Right forelimb (tissue), 1 donor: ENCODE measurements at regions not wholly inside any gene's neighbourhood (a gene's known extent, or its start where the extent isn't known, plus 50 kb on each side); places are given as distances from the start of the nearest gene placed in this dataset.

Source experiments
- DNase-seq: peaks from one replicate; pipeline ENCODE4 v3.0.0-alpha.2; 2018

DNA sequence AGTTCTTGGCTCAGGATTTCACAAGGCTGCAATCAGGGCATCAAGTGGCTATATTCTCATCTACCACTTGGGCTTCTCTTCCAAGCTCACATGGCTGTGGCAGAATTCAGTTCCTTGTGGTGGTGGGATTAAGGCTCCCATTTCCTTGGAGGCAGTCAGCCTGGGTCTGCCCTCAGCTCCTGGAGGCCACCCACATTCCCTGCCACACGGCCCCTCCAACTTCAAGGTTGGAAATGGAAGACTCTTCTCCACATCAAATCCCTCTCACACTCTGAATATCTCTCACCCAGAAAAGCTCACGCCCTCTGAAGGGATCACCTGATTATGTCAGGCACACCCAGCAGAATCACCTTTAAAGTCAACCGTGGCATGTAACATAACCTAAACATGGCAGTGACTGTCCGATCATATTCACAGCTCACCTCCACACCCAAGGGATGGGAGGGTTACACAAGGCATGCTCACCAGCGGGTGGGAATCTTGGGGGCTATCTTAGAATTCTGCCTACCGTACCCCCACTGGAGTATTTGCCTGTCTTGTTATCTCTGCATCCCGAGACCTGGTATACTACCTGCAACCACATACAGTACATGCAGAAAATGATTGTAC, 256.2 kb upstream of the KLHL29 start:
- no peak for DNase-seq

DNA sequence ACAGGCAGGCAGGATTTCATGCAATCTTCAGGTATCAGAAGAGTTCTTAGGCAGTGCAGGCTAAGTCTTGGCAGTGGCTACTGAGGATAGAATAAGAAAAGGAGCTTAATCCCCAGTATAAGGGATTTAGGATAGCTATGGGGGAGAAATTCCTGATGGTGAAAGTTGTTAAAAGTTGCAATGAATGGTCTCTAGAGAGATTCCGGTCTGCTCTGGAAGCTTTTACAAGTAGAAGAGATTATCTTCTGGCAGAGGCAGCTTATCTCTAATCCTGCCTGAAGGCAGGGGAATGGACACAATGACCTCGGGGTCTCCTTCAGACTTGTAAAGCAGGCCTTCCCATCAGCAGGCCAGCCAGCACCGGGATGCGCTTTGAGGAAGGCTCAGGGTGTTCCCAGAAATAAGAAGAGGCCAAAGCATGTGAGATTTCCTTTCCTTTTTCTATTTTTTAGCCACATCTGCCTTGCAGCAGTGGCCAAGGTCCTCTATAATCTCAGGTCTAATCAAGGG, 253.9 kb upstream of the KLHL29 start:
- DNase-seq: no peak

DNA sequence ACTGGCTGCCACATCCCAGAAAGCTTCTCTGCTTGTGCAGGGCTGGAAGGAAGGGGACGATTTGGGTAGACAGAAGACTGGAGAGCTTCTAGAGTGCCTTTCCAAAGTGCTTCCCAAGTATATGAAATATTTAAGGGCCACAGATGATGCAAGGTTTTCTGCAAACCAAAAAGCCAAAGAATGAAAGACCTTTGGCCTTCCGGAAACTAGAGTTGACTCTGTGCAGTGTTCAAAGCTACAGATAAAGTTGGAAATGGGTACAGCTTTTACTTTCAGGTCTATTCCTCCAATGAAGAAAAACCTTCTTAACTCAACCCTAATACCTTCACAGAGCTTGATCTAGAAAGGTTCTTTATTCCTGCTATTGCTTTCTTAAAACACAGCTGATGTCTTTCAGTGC, 253.0 kb upstream of the KLHL29 start:
- no peak for DNase-seq

DNA sequence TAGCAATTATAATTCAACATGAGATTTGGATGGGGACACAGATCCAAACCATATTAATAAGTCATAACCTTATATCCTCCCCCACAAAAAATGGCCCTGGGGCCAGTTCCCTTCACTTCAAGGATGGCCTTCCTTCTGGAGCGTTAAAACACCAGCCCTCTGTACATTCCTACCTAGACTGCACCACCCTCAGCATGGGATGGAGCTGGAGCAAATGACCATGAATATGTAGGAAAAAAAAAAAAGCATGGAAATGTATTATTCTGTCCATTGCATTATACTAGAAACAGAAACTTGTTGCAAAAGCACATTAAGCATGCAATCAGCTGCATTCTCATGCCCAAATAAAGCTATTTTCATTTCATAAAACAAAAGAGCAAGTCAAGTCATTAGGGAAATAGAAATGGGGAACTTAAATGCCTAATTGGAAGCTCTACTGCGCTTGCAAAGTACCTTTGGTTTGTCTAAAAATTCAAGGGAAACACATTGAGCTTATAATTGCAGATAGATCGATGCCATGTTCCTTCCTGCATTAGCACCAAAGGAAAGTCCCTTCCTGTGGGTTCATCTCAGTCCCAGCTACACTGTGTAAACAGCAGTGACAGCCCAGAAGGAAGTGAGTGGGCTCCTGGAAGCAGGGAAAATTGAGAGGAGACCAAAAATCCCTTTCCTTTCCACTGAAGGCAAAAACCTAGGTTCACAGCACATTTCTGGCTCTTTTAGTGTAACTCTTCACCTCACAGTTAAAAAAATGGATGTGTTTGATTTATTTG, 252.0 kb upstream of the KLHL29 start:
- no peak for DNase-seq

DNA sequence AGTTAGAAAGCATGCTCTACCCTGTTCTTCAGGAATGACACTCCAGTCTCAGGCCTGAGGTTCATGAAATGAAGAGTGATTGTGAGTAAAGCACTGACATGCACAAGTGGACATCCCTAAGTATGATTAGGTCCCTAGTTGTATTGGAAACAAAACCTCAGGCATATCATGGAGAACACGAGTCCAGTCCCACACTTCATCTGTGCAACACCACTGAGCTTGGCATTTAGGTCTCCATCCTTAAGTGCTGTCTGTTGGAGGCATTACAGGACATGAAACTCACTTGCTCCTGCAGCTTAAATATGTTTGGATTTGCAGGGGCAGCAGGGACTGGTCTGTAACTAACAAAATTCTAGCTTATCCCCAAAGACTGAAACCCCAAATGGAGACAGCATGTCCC, 250.3 kb upstream of the KLHL29 start:
- no peak for DNase-seq

DNA sequence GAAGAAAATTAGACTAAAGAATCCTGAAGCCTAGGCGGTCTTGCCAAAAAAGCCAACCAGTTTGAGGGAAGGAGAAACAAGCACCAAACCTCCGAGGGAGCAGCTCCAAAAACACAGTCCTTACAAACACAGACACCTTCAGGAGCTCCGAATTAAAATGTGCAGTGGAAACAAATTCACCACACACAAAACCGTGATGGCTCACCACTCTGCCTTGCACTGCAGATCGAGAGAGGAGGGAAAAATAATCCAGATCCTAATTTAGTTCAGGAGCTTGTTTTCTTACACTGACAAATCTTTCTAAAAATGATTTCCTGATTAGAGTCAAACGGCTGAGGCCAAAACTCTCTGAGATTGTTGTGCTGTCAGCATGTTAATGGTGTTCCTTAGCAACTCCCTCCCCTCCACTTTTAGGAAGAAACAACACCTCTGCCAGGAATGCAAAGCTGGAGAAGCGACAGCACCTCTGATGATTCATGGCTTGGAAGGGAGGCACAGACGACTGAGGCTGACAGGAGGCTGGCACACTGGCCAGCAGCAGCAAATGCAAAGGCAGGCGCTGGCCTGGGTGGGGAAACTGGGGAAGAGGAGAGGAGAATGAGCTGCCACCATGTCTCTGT, 249.4 kb upstream of the KLHL29 start:
- peak; percentile 48 for DNase-seq

DNA sequence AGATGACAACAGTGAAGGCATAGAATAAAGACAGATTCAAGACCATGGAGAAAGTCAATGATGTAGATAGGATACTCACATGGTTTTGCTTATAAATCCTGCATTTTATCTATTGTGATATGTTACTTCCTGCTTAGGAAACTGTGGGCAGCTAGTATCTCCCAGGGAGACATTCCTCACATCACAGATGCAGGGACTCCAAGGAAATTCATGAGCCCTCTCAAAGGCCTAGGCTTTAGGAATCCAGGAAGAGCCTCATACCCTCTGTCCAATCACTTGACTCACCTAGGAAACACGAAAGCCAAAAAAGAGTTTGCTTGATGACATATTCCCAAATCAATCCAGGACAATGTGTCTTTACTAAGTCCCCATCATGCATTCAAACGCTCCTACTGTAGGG, 247.8 kb upstream of the KLHL29 start:
- no peak for DNase-seq

DNA sequence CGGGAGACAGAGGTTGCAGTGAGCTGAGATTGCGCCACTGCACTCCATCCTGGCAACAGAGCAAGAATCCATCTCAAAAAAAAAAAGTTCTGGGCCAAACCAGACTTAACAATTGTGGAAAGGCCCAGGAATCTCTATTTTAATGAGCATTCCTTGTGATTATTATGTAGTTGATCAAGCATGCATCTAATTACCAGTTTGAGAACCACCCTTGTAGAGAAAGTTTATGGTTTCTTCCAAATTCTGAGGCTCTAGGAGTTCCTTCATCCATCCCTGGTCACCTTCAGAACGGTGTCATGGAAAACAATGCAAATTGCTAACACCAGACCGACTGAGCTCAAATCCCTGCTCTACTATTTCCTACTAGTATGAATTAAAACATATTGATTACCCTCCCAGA, 246.3 kb upstream of the KLHL29 start:
- DNase-seq: no peak

DNA sequence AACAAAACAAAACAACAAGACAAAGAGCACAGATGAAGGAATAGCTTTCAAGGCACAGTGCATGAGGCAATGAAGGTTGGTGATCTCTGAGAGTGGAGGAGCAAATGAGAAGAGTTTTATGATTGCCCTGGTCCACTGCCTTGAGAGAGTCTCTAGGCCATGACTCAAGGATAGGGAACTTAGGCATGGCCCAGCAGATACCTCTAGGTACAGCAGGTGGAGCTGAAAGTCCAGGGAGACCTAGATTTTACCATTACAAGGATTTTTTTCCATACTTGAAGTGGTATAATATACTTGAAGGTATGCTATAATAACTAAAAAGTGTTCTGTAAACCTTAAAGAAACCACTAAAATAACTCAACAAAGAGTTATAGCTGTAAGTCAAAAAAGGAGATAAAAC, 239.5 kb upstream of the KLHL29 start:
- DNase-seq: no peak

DNA sequence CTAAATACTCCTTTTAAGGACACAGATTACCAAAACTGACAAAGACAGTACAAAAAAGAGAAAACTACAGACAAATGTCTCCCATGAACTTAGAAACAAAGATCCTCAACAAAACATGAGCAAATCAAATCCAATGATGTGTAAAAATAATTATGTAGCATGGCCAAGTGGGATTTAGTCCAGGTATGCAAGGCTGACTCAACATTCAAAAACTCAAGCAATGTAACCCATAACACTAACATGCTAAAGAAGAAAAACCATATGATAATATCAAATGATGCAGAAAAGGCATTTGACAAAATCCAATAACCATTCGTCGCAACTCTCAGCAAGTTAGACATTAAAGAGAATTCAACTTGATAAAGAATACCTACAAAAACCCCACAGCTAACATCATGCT, 239.0 kb upstream of the KLHL29 start:
- no peak for DNase-seq

DNA sequence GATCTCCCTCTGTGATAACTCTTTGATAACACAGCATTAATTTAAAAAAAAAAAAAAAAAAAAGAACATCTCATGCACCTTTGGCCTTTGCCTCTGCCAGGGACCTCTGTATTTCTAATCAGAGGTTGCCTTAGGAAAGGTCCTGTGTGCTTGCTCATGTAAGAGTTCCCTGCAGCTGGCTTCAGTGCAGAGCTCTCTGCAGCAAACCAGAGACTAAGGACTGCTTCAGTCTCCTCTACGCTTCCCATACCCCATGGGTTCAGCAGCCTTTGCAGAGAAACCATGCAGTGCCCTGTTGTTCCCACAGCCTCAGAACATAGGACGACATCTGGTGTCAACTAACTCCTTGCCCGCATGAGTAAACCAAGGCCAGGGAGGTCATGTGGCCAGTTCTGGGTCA, 236.6 kb upstream of the KLHL29 start:
- no peak for DNase-seq

DNA sequence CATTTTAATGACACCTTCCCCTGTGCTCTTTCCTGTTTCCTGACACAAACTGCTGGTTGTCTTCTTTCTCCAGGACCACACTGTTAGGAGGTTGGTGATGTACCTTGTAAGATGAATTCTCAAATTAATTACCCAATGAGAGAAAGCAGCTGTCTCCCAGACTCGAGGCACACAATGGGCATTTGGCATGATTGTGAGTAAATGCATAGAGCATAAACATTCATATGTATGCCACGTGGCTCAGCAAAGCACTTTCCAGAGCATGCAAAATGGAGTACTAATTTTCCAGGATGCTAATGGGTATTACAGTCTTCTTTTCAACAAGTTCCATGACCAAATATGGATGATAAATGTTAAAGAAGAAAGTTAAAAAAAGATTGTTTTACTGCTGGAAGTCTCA, 235.2 kb upstream of the KLHL29 start:
- DNase-seq: no peak

DNA sequence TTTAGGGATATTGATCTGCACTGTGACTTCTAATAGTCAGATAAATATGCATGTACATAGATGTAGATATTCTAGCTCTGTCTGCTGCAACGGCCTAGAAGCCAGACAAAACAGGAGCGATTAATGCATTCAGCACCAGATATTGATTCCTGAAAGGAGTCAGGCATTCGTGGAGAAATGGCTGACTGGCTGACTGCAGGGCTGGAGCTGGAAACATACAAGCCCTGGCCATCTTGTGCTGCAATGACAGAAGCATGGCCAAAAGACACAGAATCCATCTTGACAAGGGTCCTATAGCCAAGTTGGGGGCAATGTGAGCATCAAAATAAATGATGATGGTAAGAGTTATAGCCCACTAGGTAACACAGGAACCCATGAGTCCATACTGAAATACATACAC, 231.5 kb upstream of the KLHL29 start:
- no peak for DNase-seq

DNA sequence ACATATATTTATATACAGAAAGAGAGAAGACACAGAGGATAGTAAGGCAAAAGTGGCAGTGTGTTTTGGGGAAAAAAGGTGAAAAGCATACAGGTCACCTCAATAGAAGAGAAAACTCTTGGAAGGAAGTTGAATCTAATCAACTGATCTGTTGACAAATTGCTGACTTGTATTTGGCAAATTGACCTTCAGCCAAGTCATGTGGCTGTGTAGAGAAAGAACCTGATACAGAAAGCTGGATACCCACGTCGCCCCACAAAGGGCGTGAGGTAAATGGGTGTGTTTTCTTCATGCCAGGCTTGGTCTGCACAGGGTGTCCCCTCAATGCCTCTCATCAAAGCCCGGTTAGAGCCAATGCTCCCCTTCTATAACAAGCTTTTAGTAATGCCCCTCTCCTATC, 230.0 kb upstream of the KLHL29 start:
- no peak for DNase-seq

DNA sequence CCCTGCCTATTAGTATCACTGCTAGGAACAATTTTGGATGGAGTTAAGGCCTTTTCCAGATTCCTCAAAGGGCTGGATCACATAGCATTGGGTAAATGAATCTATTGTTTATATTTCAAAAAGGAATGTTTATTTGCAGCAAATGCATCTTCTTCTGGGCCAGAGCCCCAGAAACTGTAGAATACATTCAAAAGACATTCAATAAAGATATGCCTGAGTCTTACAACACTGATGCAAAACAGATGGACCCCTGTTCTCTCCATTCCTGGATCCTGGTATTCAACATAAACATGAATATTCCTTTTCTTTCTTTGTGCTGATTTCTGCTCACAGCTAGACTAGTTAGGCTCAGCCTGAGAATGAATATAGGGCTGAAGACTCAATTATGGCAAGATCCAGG, 227.2 kb upstream of the KLHL29 start:
- no peak for DNase-seq

DNA sequence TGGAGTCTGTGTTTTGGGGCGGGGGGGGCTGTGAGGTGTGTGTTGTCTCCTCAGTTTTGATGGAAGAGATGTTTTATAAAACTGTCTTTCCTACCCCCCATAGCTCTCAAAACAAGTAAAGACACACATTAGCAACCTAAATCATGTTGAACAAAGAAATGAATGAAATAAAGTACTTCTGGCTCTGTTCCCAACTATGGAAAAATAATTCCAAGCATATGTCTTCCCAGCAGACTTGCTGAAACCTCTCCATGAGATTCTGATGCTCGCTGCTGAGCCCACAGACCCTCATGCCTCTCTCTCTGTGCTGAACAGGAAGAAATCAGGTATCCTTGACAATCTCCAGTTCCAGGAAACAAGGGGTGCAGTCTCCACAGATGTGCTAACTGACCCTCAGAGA, 226.7 kb upstream of the KLHL29 start:
- DNase-seq: no peak

DNA sequence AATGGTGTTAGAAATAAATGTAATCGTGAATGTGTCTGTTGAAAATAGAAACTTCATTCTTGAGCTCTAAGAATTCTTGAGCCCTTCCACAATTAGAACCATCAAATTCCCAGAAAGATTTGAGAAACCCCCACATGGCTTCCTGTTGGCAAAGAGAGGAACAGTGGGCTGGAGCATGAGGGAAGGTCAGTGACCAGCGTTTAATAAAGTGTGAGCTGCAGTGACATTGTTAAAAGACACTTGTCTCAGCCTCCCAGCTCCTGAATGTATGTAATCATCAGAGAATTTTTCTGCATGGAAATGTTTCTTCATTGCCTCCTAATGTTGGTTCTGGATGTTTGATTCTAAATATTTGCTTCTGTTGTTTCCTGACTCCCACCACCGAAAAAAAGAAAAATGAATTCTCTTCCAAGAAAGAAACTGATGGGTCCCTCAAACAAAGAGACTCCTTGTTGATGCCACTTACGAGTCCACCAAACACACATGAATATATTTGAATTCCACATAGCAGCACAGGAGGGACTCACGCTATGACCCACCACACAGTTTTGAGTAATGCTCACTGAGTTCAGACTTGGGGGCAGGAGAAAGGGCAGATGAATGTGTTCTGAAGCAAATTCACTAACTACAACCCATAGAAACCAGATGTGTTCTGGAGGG, 225.1 kb upstream of the KLHL29 start:
- DNase-seq: no peak

DNA sequence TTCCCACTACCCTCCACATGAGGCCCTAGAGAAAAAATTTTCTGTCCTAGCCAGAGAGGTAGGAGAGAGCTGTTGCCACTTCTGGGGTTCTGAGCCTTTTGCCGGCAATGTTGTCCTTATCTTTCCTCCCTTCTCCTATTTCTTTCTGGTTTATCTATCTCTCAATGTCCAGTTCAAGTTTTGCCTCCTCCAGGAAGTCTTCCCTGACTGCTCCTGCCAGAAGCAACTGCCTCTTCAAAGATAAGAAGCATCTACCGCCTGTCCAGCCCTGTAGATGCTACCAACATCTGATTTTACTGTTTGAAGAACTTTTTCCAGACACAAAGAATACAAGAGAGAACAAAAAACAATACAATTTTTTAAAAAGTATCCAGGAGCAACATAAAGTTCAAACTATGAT, 220.8 kb upstream of the KLHL29 start:
- no peak for DNase-seq

DNA sequence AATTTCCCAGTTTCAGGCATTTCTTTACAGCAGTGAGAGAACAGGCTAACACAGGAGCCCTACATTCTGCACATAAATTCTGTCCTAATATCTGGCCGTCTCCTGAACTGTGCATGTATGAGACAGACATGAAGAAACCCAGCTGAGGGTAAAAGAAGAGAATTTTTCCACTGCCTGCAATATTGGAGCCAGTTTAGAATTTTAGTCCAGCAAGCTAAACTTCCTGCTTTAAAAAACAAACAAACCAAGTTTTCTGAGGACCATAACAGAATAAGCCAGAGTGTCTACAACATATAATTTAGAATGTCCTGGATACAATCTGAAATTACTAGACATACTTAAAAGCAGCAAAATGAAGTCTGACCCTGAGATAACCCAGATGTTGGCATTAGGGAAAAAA, 215.1 kb upstream of the KLHL29 start:
- DNase-seq: no peak

DNA sequence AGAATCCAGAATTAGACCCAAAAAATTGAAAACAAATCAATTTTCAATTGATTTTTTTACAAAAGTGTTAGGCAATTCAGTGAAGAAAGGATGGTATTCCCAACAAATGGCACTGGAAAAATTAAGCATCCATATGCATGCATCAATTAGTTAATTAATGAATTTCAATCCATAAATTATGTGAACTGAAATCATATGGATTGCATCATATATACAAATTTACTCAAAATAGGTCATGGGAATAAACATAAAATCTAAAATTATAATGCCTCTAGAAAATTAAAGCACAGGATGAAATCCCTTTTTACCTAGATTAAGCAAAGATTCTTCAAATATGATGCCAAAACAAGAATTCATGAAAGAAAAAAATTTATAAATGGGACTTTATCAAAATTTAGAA, 213.9 kb upstream of the KLHL29 start:
- no peak for DNase-seq

DNA sequence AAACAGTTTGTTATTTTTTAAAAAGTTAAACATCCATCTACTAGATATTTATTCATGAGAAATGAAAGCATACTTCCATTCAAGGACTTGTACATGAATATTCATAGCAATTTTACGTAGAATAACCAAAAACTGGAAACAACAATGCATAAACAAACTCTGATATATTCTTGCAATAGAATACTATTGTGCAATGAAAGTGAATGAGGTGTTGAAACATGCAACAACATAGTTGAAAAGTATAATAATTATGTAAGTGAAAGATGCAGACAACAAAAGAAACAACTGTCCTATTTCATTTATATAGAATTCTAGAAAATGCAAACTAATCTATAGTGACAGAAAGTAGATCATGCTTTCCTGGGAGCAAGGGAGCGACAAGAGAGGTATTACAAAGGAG, 206.6 kb upstream of the KLHL29 start:
- DNase-seq: no peak

DNA sequence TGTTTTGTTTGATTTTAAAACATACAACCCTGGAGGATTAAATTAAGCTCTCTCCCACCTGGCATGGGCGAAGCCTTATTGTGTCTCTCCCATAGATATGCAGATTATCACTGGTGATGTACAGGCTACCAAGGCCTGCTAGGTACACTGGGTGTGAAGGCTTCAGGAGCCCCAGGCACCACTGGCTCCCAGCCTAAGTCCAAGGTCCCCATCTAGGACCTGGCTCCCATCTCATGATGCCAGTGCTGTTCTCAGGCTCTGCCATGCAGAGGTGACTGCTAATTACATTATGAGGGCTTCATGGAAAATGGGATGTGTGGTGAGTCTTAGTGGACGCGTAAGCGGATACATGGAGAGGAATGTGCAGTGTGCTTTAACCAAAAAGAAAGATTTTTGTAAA, 201.2 kb upstream of the KLHL29 start:
- DNase-seq: no peak

DNA sequence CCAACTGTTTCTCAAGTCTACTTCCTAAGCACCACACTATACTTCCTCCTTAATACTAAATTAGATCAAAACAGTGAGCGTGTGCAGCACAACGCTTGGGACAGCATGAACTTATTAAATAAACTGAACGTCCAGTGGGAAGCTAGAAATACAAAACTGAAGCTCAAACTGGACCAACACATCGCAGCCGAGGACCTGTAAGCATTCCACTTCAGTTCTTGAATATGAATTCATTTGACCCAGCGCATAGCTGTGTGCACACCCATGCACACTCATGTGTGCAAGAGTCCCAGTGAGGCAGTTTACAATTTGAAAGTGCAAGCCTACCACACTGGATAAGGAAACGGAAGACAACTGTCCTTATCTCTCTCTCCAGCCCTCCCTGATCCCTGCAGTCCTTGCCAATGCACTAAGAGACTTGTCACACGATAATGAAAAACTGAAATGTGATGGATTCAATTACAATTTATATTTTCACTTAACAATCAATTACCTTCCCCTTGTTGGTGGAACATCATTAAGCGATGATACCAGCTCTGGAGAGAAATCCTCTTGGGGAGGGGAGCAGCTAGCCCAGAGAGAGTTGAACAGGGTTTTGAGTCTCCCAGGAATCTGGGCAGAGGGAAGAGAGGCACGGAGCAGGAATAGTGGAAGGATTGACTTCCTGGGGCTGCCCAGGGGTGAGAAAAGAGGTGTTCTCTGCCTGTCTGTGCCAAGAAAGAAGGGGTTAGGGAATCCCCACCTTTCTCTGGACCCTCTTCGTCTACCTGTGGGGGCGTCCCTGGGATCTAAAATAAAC, 186.5 kb upstream of the KLHL29 start:
- no peak for DNase-seq
